ENCODE measurements at regions not wholly inside any gene's neighbourhood (a gene's known extent, or its start where the extent isn't known, plus 50 kb on each side); places are given as distances from the start of the nearest gene placed in this dataset.

- CTCF ChIA-PET = interaction anchor here (0.8 to 0.9 kb wide), 3 partner anchors 11 to 34 kb away, joined by 3 to 4 read pairs (median 3); no protein-coding TSS in a partner anchor
Measured at GRCh38 chr7:17039372-17039771, 157.6 kb upstream of the AGR3 start.

GRCh38 chr7:17040716-17041115 lies 158.9 kb upstream of the AGR3 start:
- no peak for TF ChIP-seq CTCF (IDR thresholded peaks at IDR 0.05; ENCODE audit: control extremely low read depth, extremely low read depth, low read depth, missing control alignments)
- ChIA-PET POLR2A (no interaction called here), CTCF (no interaction called here)
- DNase-seq (ENCODE audit: extremely low spot score) = no peak

More at GRCh38 chr7:17039372-17039771, 157.6 kb upstream of the AGR3 start:
- POLR2A ChIA-PET = no interaction called here
- no peak for DNase-seq (ENCODE audit: extremely low spot score)
- no peak for TF ChIP-seq CTCF (IDR thresholded peaks at IDR 0.05; ENCODE audit: control extremely low read depth, extremely low read depth, low read depth, missing control alignments)

- TF ChIP-seq CTCF (IDR thresholded peaks at IDR 0.05; ENCODE audit: control extremely low read depth, extremely low read depth, low read depth, missing control alignments) = no peak
- DNase-seq (ENCODE audit: extremely low spot score) = no peak
- CTCF ChIA-PET = no interaction called here
- POLR2A ChIA-PET = no interaction called here
Measured at GRCh38 chr7:17041324-17041723, 159.5 kb upstream of the AGR3 start.

GRCh38 chr7:17042211-17042610 lies 160.4 kb upstream of the AGR3 start:
- TF ChIP-seq CTCF (IDR thresholded peaks at IDR 0.05; ENCODE audit: control extremely low read depth, extremely low read depth, low read depth, missing control alignments) = no peak
- ChIA-PET POLR2A (no interaction called here), CTCF (interaction anchor here (0.9 kb wide), 1 partner anchor 11 kb away, joined by 3 read pairs; no protein-coding TSS in a partner anchor)
- no peak for DNase-seq (ENCODE audit: extremely low spot score)

GRCh38 chr7:17043012-17043877 lies 161.5 kb upstream of the AGR3 start:
- ChIA-PET CTCF (interaction anchor here (0.9 kb wide), 1 partner anchor 10 kb away, joined by 3 read pairs; no protein-coding TSS in a partner anchor), POLR2A (no interaction called here)
- no peak for DNase-seq (ENCODE audit: extremely low spot score)
- no peak for TF ChIP-seq CTCF (IDR thresholded peaks at IDR 0.05; ENCODE audit: control extremely low read depth, extremely low read depth, low read depth, missing control alignments)

- no peak for TF ChIP-seq CTCF (IDR thresholded peaks at IDR 0.05; ENCODE audit: control extremely low read depth, extremely low read depth, low read depth, missing control alignments)
- ChIA-PET POLR2A (no interaction called here), CTCF (interaction anchor here (1.0 to 1.8 kb wide), 3 partner anchors 12 to 19 kb away, joined by 4 to 7 read pairs (median 5); no protein-coding TSS in a partner anchor)
- DNase-seq (ENCODE audit: extremely low spot score) = no peak
Measured at GRCh38 chr7:17044396-17044795, 162.6 kb upstream of the AGR3 start.
